SJSA1 (cell line): ENCODE measurements at regions not wholly inside any gene's neighbourhood (a gene's known extent, or its start where the extent isn't known, plus 50 kb on each side); places are given as distances from the start of the nearest gene placed in this dataset.

Experiments used
- DNase-seq, 2 experiments: peaks; one replicate each; pipeline ENCODE4 v3.0.0-alpha.2; 2015 to 2020; ENCODE audit warnings: low spot score in 2 of 2, low read depth in 1 of 2
- H3K27ac ChIP-seq: fragments of 250-450 bp; sonication (Bioruptor Pico); 2 replicates; pipeline ENCODE4 v1.5.1; 2020; ENCODE audit warnings: mild to moderate bottlenecking, moderate library complexity
- H3K27me3 ChIP-seq: fragments of 250-450 bp; sonication (Bioruptor Pico); replicated peaks from 2 replicates; pipeline ENCODE4 v1.5.1; 2020; ENCODE audit warnings: mild to moderate bottlenecking, moderate library complexity
- H3K36me3 ChIP-seq: fragments of 250-450 bp; sonication (Bioruptor Pico); 2 replicates; pipeline ENCODE4 v1.5.1; 2020; ENCODE audit warnings: mild to moderate bottlenecking
- H3K4me1 ChIP-seq: fragments of 250-450 bp; sonication (Bioruptor Pico); replicated peaks from 2 replicates; pipeline ENCODE4 v1.6.1; 2021; ENCODE audit warnings: mild to moderate bottlenecking
- H3K4me3 ChIP-seq: fragments of 250-450 bp; sonication (Bioruptor Pico); 2 replicates; pipeline ENCODE4 v1.5.1; 2020; ENCODE audit warnings: mild to moderate bottlenecking
- H3K9me3 ChIP-seq: fragments of 250-450 bp; sonication (Bioruptor Pico); replicated peaks from 2 replicates; pipeline ENCODE4 v1.5.1; 2020; ENCODE audit warnings: mild to moderate bottlenecking

DNA sequence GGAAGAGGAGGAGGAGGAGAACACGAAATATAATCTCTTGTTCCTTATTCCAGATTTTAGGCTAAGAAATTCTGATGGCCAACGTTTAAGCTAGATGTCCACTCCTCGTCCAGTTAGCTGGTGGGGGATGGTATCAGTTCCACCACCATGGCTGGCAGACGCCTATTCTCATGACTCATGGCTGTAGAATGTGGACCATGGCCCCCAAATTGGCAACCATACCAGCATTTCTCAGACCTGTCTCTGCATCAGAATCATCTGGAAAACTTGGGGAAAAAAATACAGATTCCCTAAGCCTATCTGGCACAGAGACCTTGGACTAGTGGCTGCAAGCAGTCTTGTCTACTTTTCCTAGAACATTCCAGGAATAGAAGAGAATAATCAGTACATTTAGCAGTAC is 267.7 kb upstream of the SIX2 start:
- Histone ChIP-seq H3K36me3 (no peaks in the 10 kb centered on the region), H3K4me1 (peaks cover 52% of the 10 kb centered on the region), H3K27me3 (no peaks in the 10 kb centered on the region), H3K27ac (peak overlapping the region; percentile 50; the same call in 1 of the 2 replicates), H3K4me3 (no peak overlapping the region), H3K9me3 (no peaks in the 10 kb centered on the region; the same call in 1 of the 2 replicates)
- DNase-seq: peak in 1 of 2 experiments; percentile 67

DNA sequence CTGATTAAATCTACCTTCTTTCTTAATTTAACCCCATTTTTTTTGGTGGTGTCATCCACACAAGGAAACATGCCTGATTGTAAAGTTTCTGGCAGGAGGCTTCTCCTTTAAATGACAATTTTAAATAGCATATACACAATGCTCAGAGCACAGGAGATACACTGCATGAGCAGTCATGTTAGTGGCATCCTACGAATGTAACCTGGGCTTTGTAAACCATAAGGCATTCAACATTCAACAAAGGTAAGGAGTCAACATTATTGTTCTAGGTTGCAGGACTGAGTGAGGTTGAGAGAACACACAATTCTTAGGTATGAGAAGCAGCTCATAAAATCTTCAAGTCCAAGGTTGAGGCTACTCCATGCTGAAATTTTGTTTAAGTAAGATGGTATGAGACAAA is 266.6 kb upstream of the SIX2 start:
- Histone ChIP-seq H3K4me1 (peaks cover 52% of the 10 kb centered on the region), H3K9me3 (no peaks in the 10 kb centered on the region; the same call in 1 of the 2 replicates), H3K27ac (peak overlapping the region; percentile 50; the same call in 1 of the 2 replicates), H3K36me3 (no peaks in the 10 kb centered on the region), H3K27me3 (no peaks in the 10 kb centered on the region), H3K4me3 (no peak overlapping the region)
- DNase-seq: peak in 1 of 2 experiments; percentile 48

DNA sequence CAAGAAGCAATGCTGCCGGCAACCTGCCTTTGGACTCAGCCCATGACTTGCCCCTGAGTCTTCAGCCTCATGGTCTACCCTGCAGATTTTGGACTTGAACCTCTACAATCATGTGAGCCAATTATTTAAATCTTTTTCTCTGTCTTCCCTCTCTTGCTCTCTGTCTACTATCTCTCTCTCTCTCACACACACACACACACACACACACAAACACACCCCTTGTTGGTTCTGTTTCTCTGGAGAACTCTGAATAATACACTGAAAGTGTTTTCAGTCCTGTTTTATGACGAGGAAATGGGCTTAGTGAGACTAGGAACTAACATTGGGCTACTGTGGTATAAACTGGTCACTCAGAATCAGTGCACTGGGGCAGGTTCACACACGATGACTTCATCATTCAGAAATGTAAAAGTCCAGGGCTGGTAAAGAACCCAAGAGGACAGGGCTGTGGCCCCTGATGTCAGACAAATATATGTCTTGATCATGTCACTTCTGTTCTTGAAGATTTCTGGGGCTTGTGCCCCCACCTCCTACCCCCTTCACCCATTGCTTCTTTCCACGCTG is 266.1 kb upstream of the SIX2 start:
- H3K4me3 ChIP-seq: no peak overlapping the region
- no peaks in the 10 kb centered on the region for H3K27me3 ChIP-seq
- H3K9me3 ChIP-seq: no peaks in the 10 kb centered on the region; the same call in 1 of the 2 replicates
- H3K27ac ChIP-seq: peak overlapping the region; percentile 50; the same call in 1 of the 2 replicates
- peak in 1 of 2 experiments; percentile 56 for DNase-seq
- no peaks in the 10 kb centered on the region for H3K36me3 ChIP-seq
- H3K4me1 ChIP-seq: peaks cover 54% of the 10 kb centered on the region

DNA sequence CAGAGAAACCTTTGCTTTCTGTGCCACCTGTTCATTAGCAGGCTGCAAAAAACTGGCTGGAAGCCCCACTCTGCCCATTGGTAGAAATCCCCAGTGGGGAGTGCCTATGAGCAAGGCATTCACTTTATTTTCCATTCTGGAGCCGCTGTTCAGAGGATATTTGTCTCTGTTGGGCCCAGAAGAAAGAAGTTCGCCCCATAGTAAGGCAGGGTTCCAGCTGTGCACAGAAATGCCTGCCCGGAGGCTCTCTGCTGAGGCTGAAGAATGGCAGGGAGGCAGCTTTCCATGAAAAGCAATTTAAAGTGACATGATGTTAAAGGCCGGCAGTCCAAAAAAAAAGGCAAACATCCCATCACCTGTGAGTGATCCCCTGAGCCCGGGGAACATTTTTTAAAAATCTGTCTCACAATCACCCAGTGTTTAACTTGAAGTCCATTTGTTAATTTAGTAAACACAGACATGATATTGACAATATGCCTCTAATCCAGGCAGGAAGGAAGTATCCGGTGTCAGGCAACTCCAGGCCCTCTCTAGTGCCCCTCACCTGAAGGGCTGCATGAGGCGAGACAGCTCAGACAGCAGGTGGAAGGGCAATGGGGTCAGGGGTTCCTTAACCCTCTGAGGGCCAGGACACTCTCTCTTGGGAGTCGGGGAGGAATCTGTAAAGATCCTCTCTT is 265.1 kb upstream of the SIX2 start:
- H3K9me3 ChIP-seq: no peaks in the 10 kb centered on the region; the same call in 1 of the 2 replicates
- H3K27me3 ChIP-seq: no peaks in the 10 kb centered on the region
- H3K36me3 ChIP-seq: no peaks in the 10 kb centered on the region
- no peak overlapping the region for H3K4me3 ChIP-seq
- no peak for DNase-seq
- H3K27ac ChIP-seq: no peak overlapping the region
- peaks cover 56% of the 10 kb centered on the region for H3K4me1 ChIP-seq

DNA sequence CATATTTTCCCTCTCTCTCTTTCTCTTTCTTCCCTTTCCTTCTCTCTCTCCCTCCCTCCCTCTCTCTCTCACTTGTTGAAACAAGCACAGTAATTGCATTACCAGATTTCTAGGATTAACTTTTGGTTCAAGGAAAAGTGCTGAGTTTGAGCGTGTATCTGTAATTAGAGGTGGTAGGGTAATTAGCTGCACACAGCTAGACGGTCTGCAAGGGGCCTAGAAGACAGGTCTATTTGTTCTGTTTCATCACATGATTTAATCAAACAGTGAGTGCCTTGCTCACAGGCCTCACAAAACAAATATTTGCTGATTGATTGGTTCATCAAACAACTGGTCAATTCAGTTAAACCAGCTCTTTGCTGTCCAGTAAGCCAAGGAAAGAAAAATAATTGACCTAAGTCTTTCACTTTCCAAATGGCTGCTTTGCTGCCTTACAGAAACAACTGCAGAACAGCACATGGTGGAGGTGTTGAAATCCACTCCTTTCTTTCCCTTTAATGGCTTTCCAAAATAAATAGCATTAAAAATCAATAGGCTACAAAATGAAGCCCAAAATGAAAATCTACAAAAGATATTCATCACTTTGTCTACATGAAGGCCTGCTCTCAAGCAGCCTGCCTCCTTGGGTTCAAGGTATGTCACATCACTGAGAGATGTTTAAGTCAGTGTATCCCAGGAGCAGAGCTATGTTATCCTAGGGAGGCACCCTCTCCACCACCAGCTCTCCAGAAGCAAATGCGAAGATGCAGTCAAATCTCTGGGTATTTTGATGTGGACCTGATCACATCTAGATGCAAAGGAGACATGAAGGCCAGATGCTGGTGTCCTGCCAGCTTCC is 264.4 kb upstream of the SIX2 start:
- peaks cover 56% of the 10 kb centered on the region for H3K4me1 ChIP-seq
- H3K36me3 ChIP-seq: no peaks in the 10 kb centered on the region
- H3K27me3 ChIP-seq: no peaks in the 10 kb centered on the region
- no peak for DNase-seq
- no peak overlapping the region for H3K27ac ChIP-seq
- H3K4me3 ChIP-seq: no peak overlapping the region
- H3K9me3 ChIP-seq: no peaks in the 10 kb centered on the region; the same call in 1 of the 2 replicates

DNA sequence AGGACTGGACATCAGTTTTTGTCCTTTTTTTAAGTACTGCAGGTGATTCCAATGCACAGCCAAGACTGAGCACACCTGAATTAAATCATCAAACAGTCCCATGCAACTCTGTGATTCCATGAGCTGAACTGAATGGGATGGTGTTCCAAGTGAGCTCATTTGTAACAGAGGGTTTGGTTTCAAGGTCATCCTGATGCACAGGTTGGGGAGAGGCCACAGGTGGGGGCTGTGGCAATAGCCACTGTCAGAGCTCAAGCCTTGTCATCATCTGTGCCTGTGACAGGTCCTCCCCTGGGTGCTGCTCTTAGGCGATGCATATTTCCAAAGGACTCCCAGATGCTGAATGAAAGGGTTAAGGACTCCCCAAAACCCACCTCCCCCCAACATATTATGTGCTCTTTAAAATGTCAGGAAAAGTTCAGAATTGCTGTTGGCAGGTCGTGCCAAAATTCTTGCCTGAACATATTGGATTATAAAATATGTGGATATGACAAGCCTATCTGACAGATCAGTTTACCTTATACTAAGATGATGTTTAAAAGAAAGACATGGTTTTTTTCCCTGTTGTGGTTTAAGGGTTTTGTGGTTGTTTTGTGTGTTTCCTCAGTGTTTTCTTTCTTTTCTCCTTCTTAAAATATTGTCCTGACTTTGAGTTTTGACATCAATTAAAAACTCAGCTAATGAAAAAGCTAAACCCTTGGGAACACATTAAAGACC is 263.5 kb upstream of the SIX2 start:
- H3K27ac ChIP-seq: no peak overlapping the region
- H3K9me3 ChIP-seq: no peaks in the 10 kb centered on the region; the same call in 1 of the 2 replicates
- H3K36me3 ChIP-seq: no peaks in the 10 kb centered on the region
- no peaks in the 10 kb centered on the region for H3K27me3 ChIP-seq
- H3K4me1 ChIP-seq: peaks cover 47% of the 10 kb centered on the region
- no peak overlapping the region for H3K4me3 ChIP-seq
- no peak for DNase-seq

DNA sequence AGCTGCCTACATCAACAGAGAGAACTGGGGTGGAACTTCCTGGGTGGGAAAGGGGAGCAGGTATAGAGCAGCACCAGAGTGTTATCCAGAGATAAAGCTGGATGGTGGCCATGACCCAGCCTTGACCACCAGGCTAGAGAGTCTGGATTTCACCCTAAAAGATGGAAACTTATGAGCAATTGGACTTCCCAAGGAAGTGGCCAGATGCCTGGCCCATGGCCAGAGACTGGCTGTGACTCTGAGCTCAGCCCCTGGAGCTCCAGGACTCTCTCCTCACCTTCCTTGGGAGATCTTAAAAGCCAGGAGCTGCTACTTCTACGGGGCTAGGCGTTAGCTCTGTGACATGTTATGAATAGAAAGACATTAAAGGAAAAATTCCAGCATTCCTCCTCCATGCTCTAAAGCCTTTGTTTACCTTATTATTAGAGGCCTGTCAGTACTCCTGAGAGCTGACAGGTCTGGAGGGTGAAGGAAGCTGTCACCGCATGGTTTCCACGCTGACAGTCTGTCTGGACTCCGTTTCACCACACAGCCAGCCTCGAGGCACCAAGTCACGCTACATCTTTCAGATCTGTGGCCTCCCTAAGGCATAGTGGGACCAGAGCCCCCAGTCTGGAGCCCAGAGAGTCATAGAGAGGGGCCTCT is 260.0 kb upstream of the SIX2 start:
- no peaks in the 10 kb centered on the region for H3K27me3 ChIP-seq
- H3K27ac ChIP-seq: no peak overlapping the region
- H3K4me1 ChIP-seq: peaks cover 23% of the 10 kb centered on the region
- no peaks in the 10 kb centered on the region for H3K9me3 ChIP-seq
- no peaks in the 10 kb centered on the region for H3K36me3 ChIP-seq
- DNase-seq: no peak
- no peak overlapping the region for H3K4me3 ChIP-seq

DNA sequence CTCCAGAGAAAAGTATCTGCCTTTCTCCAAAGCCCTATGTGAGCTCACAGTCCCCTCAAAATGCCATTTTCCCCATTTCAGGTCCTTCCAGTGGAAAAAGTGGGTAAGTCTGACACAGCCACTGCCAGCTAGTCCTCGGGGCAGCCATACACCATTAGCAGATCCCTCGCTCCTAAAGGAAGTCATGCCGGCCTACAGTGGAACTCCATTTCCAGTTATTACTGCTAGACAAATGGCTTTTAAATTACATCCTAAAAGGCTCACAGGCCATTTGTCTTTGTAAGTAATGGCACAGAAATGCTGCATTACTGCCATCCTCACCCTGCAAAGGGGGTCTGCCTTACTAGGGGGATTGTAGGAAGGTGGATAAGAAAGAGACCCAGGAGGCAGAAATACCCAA is 259.4 kb upstream of the SIX2 start:
- H3K4me3 ChIP-seq: no peak overlapping the region
- H3K27ac ChIP-seq: no peak overlapping the region
- H3K36me3 ChIP-seq: no peaks in the 10 kb centered on the region
- H3K27me3 ChIP-seq: no peaks in the 10 kb centered on the region
- no peaks in the 10 kb centered on the region for H3K9me3 ChIP-seq
- peaks cover 23% of the 10 kb centered on the region for H3K4me1 ChIP-seq
- DNase-seq: no peak

DNA sequence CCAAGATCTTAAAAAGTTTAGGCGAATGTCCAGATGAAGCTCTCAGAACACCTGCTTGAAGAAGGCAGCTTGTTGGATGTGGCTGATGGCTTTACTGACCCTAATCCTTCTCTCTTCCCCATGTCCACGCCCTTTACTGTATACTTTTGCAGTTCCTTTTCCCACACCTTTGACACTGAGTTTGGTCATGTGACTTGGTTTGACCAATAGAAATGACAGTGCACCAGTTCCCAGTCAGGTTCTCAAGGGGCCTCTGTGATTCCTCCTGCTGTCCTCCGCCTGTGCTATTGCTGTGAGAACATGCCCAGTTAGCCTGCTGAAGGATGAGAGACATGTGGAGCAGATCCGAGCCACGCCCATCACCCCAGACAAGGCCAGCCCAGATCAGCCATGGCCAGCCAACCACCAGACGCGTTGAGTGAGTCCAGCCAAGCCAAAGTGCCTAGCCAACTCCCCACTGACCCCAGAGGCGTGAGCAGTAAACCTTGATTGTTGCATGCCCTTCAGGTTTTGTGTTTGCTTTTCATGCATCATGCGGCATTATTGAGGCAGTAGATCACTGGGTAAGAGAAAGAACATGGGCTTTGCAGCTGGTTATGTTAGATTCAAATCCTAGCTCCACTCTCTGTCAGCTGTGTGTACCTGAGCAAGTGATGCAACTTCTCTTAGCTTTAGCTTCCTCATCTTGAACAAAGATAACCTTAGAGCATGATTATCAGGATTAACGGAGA is 258.0 kb upstream of the SIX2 start:
- Histone ChIP-seq H3K4me1 (peaks cover 23% of the 10 kb centered on the region), H3K9me3 (no peaks in the 10 kb centered on the region), H3K36me3 (no peaks in the 10 kb centered on the region), H3K4me3 (no peak overlapping the region), H3K27me3 (no peaks in the 10 kb centered on the region), H3K27ac (no peak overlapping the region)
- DNase-seq: peak in 1 of 2 experiments; percentile 27

DNA sequence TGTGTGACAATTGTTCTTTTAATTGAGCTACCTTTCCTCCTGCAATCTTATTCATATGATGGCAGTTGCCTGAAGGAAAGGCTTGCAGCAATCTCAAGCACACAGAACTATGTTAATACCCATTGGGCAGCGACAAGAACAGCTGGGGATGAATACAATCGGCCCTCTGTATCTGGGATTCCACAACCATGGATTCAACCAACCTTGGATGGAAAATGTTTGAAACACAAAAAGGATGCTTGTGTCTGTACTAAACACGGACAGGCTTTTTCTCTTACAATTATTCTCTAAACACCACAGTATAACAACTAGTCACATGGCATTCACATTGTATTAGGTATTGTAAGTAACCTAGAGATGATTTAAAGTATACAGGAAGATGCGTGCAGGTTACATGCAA is 256.1 kb upstream of the SIX2 start:
- no peaks in the 10 kb centered on the region for H3K36me3 ChIP-seq
- no peak overlapping the region for H3K4me3 ChIP-seq
- H3K27ac ChIP-seq: no peak overlapping the region
- no peaks in the 10 kb centered on the region for H3K9me3 ChIP-seq
- no peak for DNase-seq
- peaks cover 32% of the 10 kb centered on the region for H3K4me1 ChIP-seq
- no peaks in the 10 kb centered on the region for H3K27me3 ChIP-seq

DNA sequence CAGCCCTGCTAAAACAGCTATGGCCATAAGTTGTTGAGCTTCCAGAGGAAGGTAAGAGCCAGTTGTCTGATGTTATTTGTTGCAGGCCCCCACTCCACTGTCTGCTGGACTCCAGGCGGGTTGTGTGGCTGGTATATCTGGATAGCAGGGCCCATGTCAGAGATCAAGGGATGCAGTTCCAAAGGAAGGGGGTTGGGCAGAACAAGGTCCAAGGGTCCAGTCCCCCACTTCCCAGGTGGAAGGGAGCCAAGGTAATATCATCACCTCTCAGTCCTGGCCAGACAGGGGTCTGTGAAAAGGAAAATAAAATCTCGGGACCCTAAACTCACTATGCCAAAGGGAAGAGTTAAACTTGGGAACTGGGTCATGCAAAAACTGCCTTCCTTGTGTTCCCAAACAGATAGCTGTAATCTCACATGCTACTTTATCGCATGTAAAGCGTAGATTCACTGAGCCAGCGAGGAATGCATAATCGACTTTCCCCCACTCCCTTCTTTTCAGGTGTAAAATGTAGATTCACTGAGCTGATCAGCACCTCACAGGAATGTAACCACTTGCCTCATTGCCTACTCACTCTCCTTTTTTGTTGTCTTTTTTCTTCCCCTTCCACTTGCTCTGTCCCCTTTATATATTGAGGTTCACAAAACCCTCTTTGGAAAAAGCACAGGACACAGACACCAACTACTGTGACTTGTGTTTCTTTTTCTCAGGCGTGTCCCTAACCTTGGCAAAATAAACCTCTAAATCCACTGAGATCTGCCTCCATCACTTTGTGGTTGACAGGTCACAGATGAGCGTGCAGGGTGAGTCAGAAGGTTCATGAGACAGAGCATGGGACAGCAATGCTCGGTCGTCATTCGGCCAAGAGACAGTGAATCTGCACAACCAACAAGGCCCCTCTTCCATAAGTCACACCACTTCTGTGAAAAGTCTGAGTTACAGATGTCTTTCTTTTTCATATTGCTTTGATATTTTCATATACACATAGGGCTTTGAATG is 255.3 kb upstream of the SIX2 start:
- Histone ChIP-seq H3K36me3 (no peaks in the 10 kb centered on the region), H3K9me3 (no peaks in the 10 kb centered on the region), H3K27me3 (no peaks in the 10 kb centered on the region), H3K4me1 (peaks cover 34% of the 10 kb centered on the region), H3K4me3 (no peak overlapping the region), H3K27ac (no peak overlapping the region)
- peak in 1 of 2 experiments; percentile 33 for DNase-seq

DNA sequence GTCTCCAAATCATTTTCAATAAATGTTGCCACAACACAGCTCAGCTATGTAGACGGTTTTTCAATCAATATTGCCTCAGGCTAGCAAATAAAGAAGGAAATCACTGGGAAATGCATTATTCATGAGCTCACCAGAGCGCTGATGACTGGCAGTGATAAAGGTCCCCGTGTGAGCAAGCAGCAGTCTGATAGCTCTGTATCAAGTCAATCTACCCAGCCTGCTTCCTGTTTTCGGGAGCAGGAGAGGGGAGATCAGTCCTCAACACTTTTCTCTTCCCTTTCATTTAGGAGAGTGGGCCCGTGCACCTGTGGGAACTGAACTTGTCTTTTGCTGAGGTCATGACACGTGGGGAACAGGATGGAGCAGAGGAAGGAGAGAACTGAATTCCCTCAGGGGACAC is 253.9 kb upstream of the SIX2 start:
- peak in 1 of 2 experiments; percentile 19 for DNase-seq
- Histone ChIP-seq H3K36me3 (no peaks in the 10 kb centered on the region), H3K9me3 (no peaks in the 10 kb centered on the region), H3K27me3 (no peaks in the 10 kb centered on the region), H3K27ac (no peak overlapping the region), H3K4me1 (peaks cover 35% of the 10 kb centered on the region), H3K4me3 (no peak overlapping the region)
